COR-L47 (cell line): ENCODE measurements at regions not wholly inside any gene's neighbourhood (a gene's known extent, or its start where the extent isn't known, plus 50 kb on each side); places are given as distances from the start of the nearest gene placed in this dataset.

Experiments used
- DNase-seq: peaks from one replicate; lab custom pipeline; 2025; lab: John Stamatoyannopoulos, UW

GRCh38 chr12:94749890-94750289, 99.5 kb upstream of the TMCC3 start:
- no peak for DNase-seq

DNA sequence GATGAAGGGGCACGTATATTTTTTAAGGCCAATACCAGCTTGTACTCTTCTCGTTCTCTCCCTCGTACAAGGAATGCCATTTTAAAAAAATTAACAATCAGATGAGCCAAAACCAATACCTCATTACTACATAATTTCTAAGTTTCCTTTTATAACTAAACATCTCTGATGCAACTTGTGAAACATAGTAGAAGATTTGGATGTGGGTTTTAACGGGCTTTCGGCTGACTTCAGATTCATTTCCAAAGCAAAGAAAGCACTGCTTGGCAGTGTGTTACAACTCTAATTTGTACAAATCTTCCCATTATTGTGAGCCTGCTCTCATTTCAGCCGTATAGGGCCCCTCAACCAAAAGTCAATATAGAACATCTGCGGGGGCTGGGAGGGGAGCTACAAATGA, 99.1 kb upstream of the TMCC3 start:
- DNase-seq = no peak

GRCh38 chr12:94748726-94749421, 98.5 kb upstream of the TMCC3 start:
- no peak for DNase-seq

DNA sequence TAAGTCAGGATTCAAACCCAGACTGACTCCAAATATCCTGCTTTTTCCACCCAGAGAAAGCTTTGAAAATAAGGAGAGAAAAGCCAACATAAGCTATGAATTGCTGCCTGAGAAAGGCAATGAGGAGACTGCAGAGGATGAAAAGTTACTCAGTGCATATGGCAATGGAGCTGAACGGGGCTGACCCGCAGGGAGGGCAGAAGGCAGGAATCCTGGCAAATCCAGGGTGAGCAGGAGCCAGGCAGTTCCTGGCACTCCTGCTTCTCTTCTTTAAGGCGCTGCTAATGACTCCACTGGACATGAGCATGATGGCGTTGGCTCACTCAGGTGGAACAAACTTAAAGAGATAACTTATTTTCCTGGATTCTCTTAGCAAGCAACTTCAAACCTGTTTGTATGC, 95.2 kb upstream of the TMCC3 start:
- DNase-seq = no peak

DNA sequence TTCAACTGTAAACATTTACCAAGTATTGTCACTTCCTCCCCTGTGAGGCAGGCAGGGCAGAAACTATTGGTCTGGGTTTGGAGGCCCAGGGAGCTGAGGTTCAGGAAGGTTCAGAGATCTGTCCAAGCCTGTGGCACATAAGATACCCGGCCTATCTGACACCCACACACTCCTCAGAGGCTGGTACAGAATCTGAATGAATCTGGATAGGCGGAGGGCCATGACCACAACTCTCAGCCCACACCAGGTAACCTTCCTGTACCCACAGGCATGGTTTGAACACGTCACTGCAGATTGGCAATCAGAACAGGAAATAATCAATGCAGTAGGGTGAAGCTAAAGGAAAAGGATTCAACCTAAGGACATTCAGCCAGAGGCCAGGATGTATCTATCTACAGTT, 92.8 kb upstream of the TMCC3 start:
- DNase-seq = no peak

DNA sequence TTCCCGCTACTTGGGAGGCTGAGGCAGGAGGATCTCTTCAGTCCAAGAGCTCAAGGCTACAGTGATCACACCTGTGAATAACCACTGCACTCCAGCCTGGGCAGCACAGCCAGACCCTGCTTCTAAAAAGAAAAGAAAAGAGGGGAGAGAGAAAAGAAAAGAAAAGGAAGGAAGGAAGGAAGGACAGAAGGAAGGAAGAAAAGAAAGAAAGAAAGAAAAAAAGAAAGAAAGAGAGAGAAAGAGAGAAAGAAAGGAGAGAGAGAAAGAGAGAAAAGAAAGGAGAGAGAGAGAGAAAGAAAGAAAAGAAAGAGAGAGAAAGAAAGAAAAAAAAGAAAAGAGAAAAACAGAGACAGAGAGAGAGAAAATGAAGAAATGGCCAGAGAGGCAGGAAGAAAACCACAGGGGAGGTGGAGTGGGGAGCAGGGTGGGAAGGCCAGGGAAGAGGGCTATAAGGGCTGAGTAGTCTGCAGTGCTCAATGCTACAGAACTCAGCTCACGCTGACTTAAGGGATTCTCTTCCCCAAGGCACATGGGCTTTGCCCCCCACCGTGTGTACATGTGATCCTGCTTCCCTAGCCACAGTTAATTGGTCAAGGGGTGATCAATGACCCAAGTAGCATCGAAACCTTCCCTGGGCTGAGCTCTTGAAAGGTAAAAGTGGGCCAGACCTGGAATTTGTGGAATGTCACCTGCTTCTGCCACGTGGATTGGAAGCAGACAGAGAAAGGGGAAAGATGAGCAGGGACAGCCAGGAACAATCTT, 90.4 kb upstream of the TMCC3 start:
- no peak for DNase-seq

DNA sequence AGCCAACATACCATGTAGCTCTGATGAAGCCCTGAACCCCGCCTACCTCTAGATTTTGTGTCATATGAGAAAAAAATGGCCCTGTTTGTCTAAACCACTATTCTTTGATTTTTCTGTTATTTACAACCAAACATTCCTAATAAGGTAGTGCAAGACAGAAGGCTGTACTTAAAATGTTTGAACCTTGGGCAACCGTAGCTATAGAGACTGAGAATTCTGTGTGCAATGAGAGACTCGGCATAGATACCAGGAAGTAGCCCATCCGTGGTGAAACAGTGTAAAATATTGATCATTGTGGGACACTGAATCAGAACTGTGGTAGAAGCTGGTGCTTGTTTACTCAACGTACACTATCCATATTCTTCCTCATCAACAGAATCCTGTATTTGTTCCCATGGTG, 86.5 kb upstream of the TMCC3 start:
- DNase-seq = no peak

DNA sequence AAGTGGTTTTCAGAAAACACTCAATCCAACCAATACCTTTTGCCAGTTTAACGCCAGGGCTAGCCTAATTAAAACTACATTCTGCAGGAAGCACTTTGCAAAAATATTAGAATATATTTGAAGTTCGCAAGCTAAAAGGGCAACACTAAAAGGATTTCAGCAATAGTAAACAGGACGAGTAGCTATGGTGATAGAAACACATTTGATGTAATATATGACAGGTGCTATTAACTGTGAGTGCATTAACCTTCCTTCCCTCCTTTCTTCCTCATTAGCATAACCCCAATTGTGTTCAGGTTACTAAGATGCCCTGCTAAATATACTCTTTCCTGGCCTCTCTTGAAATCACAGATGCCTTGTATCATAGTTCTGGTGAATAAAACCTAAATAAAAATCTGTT, 85.6 kb upstream of the TMCC3 start:
- DNase-seq = no peak

GRCh38 chr12:94733727-94734126, 83.4 kb upstream of the TMCC3 start:
- no peak for DNase-seq

GRCh38 chr12:94732367-94732990, 82.1 kb upstream of the TMCC3 start:
- no peak for DNase-seq

DNA sequence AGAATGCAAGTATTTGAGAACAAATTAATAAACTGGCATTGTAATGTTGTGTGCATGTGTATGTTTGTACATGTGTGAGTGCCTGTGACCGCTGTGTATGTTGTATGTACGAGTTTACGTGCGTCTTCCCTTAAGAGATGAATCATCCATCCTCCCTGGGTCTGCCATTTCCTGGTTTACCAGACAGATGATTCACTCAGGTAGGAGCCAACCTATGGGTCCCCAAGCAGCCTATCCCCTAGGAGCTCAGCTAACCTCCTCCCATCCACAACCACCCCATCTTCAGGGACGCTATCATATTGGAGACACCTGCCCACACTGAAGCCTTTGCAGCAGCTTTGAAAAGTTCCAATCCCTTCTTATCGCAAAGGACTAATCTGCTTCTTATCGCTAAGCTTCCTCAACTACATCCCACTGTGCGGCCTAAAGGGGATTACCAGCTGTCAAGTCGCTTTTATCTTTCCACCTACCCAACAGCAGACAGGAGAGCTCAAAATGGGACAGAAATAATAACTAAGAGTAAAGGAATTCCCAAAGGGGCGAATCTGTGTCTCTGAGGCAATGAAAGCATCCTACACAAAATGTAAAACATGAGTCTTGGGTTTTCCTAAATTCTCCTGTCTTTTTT, 81.5 kb upstream of the TMCC3 start:
- DNase-seq = no peak

DNA sequence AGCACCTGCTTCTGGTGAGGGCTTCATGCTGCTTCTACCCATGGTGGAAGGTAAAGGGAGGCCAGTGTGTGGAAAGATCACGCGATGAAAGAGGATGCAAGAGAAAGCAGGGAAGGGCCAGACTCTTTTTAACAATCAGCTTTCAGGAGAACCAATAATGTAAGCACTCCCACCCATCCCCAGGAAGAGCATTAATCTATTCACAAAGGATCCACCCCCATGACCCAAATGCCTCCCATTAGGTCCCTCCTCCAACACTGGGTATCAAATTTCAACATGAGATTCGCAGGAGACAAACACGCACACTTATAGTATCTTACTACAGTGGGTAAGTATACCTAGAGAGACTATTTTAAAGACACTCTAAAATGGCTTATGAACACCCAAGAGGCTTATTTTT, 80.5 kb upstream of the TMCC3 start:
- no peak for DNase-seq

- peak; percentile 54 for DNase-seq
Observed at GRCh38 chr12:94726236-94726835, 76.0 kb upstream of the TMCC3 start.

DNA sequence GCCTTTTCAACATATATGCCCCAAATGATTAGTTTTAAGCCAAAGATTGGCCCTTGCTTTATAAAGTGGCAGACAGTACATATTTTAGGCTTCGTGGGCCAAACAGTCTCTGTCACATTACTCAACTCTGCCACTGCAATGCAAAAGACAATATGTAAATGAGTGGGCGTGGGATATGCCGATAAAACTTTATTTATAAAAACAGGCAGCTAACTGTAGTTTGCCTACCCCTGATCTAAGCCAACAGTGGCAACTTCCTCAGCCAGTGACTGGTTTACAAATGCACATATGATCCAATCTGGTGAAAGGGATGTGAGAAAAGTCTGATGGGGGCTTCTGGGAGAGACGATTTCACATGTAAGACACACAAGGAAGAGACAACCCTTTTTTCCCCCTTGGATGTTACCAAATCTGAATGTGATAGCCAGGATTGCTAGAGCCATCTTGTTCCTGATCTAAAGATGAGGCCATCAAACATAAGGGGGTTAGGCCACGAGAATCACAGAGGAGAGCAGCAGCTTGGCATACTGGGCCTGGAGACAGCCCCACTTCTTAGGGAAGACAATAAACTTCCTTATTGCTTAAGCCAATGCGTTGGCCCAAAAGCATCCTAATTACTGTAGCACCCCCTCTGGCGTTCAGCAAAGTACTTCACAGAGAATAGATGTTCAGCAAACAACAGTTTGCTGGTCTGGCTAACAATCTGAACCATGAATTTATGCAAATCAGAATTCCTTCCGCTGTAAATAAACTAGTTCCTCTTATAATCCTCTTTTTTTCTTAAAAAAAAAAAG, 75.2 kb upstream of the TMCC3 start:
- DNase-seq = peak; percentile 15

DNA sequence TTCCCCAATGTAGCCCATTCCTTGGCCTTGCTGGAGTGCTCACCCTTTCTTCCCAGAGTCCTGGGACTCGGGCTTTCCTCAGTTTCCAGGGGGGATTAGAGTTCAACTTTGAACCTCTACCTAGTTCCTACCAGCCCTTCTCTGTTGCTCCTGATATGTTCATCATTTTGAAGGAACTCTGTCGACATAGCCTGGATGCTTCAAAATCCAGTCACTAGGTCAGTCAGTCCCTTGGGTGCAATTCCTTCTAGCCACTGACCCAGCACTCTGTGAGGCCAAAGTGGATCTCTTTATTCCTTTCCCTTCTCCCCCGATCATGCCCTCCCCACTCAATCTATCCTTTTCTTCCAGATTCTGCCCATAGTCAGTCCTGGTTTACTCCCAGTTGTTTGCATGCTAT, 72.3 kb upstream of the TMCC3 start:
- DNase-seq = no peak

- no peak for DNase-seq
Observed at GRCh38 chr12:94721173-94721572, 70.8 kb upstream of the TMCC3 start.

- DNase-seq = no peak
Observed at GRCh38 chr12:94718114-94718513, 67.8 kb upstream of the TMCC3 start.

DNA sequence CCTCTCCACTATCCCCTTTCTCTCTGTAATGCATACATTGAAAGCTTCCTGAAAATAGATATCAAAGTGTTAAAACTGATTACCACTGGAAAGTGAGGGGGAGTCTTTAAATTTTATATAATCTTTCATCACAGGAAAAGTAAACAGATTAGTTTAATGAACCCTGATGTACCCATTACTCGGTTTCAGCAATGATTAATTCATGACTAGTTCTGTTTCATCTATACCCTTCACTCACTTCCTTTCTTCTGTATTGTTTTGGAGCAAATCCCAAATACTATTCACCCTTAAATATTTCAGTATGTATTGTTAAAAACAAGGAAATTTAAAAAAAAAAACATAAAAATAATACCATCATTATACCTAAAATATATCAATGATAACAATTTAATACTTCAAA, 67.3 kb upstream of the TMCC3 start:
- no peak for DNase-seq

GRCh38 chr12:94717108-94717507, 66.8 kb upstream of the TMCC3 start:
- DNase-seq = no peak

DNA sequence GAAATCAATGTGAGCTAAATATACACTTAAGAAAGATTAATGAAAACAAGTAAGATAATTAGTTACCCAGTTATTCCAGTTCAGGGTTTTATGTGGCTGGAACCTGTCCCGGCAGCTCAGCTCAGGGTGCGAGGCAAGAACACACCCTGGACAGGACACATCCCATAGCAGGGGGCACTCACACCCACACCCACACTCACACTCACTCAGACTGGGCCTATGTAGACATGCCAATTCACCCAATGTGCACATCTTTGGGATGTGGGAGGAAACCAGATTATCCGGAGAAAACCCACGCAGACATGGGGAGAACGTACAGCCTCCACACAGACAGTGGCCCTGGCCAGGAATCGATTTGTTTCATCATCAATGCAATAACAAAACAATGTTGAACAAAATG, 66.0 kb upstream of the TMCC3 start:
- no peak for DNase-seq

DNA sequence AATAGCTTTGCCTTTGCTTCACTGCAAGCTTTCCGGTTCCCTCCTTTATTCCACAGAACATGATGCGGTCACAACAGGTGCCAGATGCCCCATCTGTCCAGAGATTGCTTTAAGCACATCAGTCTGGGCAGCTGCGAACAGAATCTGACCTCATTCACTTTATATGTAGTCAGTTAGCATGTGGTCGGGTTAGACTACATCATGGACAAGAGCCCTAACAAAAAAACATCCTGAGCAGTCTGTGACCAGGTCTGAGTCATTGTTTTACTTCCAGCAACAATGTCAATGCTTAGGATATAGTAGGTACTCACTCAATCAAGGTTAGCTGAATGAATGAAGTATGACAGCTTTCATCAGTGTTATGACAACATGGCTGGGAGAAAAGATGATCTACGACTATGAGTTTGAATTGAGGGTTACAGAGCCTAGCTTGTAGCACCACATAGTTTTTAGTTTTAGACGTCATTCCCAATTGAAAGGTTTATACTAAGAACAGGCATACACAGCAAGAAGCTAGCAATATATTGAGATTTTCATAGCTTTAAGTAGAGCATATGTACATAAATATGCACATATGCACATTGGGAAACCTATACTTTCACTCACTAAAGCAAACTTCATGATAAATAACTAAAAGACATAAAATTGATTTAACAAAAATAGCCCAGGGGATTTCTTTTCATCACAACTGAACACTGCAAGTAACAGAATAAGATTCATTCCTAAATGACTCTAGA, 64.2 kb upstream of the TMCC3 start:
- no peak for DNase-seq
